Medulla oblongata (tissue), 1 donor: ENCODE measurements at regions not wholly inside any gene's neighbourhood (a gene's known extent, or its start where the extent isn't known, plus 50 kb on each side); places are given as distances from the start of the nearest gene placed in this dataset.

Experiments
- DNase-seq: peaks from one replicate; pipeline ENCODE4 v3.0.0-alpha.2; 2015; ENCODE audit errors: extremely low spot score

- no peak for DNase-seq
These were observed 71.3 kb upstream of the TOP1 start for GRCh38 chr20:40957265-40957760.

- DNase-seq: no peak
These were observed 70.0 kb upstream of the TOP1 start for GRCh38 chr20:40958598-40958997.

GRCh38 chr20:40959325-40960092, 69.1 kb upstream of the TOP1 start:
- DNase-seq: no peak

GRCh38 chr20:40960101-40960500, 68.5 kb upstream of the TOP1 start:
- DNase-seq: no peak

- no peak for DNase-seq
These were observed 68.1 kb upstream of the TOP1 start for GRCh38 chr20:40960521-40960956.

- DNase-seq: no peak
These were observed 67.4 kb upstream of the TOP1 start for GRCh38 chr20:40961176-40961575.

GRCh38 chr20:40961686-40962640, 66.7 kb upstream of the TOP1 start:
- DNase-seq: no peak

- DNase-seq: peak; percentile 69
These were observed 65.7 kb upstream of the TOP1 start for GRCh38 chr20:40962733-40963504.

- DNase-seq: no peak
These were observed 65.1 kb upstream of the TOP1 start for GRCh38 chr20:40963505-40963845.

GRCh38 chr20:40965671-40966070, 63.0 kb upstream of the TOP1 start:
- no peak for DNase-seq

GRCh38 chr20:40966103-40966502, 62.5 kb upstream of the TOP1 start:
- DNase-seq: no peak

- DNase-seq: no peak
These were observed 62.0 kb upstream of the TOP1 start for GRCh38 chr20:40966516-40967185.

GRCh38 chr20:40967700-40968099, 60.9 kb upstream of the TOP1 start:
- DNase-seq: no peak

GRCh38 chr20:40968816-40969562, 59.6 kb upstream of the TOP1 start:
- DNase-seq: peak; percentile 88

- DNase-seq: no peak
These were observed 58.4 kb upstream of the TOP1 start for GRCh38 chr20:40970218-40970617.

GRCh38 chr20:40977218-40977617, 51.4 kb upstream of the TOP1 start:
- DNase-seq: no peak

GRCh38 chr20:40978761-40979160, 49.9 kb upstream of the TOP1 start:
- DNase-seq: no peak
